ENCODE measurements at regions not wholly inside any gene's neighbourhood (a gene's known extent, or its start where the extent isn't known, plus 50 kb on each side); places are given as distances from the start of the nearest gene placed in this dataset.

DNA sequence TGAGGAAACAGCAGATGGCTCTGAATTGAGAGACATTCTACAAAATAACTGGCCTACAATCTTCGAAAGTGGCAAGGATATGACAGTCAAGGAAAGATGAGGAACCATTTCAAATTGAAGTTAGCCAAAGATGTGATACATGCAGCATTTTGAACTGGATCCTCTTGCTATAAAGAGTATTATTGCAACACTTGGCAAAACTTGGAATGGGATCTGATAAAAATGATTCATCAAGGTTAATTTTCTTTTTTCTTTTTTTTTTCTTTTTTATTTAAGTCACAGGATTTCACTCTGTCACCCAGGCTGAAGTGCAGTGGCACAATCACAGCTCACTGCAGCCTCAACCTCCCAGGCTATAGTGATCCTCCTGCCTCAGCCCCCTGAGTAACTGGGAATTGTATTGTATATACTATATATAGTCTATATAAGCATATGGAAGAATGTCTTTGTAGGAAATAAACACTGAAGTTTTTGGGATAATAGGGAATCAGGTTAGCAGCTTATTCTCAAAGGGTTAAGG lies 49.8 kb upstream of the GJA8 start:
- no peak for DNase-seq

Data from NCI-H524 (cell line).